NCI-H1694 (cell line): ENCODE measurements at regions not wholly inside any gene's neighbourhood (a gene's known extent, or its start where the extent isn't known, plus 50 kb on each side); places are given as distances from the start of the nearest gene placed in this dataset.

Experiments
- DNase-seq: peaks from one replicate; lab custom pipeline; 2025; lab: John Stamatoyannopoulos, UW

GRCh38 chr5:112656451-112656850 lies 81.2 kb upstream of the APC start:
- no peak for DNase-seq

- no peak for DNase-seq
Observed at GRCh38 chr5:112657804-112658203, 79.9 kb upstream of the APC start.

GRCh38 chr5:112660359-112660758 lies 77.3 kb upstream of the APC start:
- no peak for DNase-seq

DNA sequence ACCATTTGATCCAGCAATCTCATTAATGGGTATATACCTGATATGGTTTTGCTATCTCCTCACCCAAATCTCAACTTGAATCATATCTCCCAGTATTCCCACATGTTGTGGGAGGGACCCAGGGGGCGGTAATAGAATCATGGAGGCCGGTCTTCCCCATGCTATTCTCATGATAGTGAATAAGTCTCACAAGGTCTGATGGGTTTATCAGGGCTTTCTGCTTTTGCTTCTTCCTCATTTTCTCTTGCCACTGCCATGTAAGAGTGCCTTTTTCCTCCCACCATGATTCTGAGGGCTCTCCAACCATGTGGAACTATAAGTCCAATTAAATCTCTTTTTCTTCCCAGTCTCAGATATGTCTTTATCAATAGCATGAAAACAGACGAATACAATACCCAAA lies 74.5 kb upstream of the APC start:
- DNase-seq, result no peak

- DNase-seq, result no peak
Observed at GRCh38 chr5:112668016-112668415, 69.7 kb upstream of the APC start.

GRCh38 chr5:112668911-112669310 lies 68.8 kb upstream of the APC start:
- DNase-seq, result no peak

DNA sequence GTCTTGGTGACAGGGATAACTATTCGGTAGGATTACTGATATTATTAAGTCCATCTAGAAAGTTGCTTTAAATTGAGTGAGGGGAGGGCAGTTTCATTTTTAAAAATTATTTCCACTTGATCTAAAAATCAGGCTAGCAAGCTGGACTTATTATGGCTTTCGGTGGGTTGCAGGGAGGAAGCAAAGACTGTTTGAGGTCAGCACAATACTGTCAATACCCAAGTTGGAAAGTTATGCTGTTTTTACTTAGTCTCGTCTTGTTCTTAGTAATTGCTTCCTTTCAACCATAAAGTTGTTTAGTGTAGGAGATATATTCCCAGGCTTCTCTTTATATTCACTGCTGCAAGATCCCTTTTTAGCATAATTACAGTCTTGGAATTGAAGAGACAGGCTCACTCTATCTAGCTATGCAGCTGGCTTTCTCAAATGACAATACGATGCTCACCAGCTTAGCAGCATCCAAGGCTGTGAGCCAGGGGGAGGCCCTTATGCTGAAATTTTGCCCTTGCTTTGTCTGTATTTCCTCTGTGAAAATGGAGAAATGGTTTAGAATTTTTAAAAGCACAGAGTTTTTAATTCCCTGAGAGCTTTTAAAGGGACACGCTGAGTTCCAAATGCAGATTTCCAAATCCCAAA lies 68.2 kb upstream of the APC start:
- no peak for DNase-seq

- DNase-seq, result no peak
Observed at GRCh38 chr5:112671687-112672086, 66.0 kb upstream of the APC start.

- DNase-seq, result peak; percentile 62
Observed at GRCh38 chr5:112681481-112681908, 56.2 kb upstream of the APC start.

- DNase-seq, result no peak
Observed at GRCh38 chr5:112682621-112683061, 55.0 kb upstream of the APC start.

- DNase-seq, result no peak
Observed at GRCh38 chr5:112684121-112684520, 53.6 kb upstream of the APC start.

GRCh38 chr5:112684737-112685136 lies 52.9 kb upstream of the APC start:
- no peak for DNase-seq

DNA sequence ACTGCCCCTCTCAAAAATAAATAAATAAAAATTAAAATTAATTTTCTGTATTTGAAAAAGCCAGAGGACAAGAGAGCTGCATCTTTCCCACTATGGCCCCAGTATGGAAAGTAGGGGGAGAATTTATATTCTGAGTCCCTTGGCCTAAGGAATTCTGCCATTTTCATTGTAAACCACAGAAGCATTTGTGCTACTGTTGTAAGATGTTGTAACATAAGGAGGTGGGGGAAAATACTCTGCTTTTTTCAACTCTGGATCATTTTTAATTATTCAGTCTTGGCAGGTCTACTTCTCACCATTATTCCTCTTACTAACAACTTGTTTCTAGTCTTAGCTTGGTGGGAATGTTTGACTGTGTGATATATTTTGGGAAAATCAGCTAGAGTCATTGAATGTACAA lies 52.3 kb upstream of the APC start:
- no peak for DNase-seq

GRCh38 chr5:112685931-112686330 lies 51.8 kb upstream of the APC start:
- no peak for DNase-seq

DNA sequence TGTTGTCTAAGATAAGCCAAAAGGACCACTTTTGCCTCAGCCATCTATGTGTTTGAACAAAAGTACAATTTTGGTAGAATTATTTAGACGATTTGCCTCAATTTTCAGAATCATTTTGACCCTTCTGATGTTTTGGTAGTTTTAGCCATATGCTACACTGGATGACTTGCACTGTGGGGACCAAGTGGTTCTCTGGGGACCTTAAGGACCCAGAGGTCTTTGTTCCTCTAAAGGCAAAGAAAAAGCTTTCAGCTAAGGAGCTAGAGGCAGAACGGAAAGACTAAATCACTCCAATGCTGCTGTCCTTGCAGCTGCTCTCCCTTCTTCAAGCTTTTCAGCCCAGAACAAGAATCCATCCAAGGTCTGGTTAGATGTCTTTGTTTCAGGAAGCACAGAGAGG lies 51.0 kb upstream of the APC start:
- no peak for DNase-seq

- DNase-seq, result no peak
Observed at GRCh38 chr5:112687306-112687705, 50.4 kb upstream of the APC start.
